ENCODE measurements at regions not wholly inside any gene's neighbourhood (a gene's known extent, or its start where the extent isn't known, plus 50 kb on each side); places are given as distances from the start of the nearest gene placed in this dataset.

DNA sequence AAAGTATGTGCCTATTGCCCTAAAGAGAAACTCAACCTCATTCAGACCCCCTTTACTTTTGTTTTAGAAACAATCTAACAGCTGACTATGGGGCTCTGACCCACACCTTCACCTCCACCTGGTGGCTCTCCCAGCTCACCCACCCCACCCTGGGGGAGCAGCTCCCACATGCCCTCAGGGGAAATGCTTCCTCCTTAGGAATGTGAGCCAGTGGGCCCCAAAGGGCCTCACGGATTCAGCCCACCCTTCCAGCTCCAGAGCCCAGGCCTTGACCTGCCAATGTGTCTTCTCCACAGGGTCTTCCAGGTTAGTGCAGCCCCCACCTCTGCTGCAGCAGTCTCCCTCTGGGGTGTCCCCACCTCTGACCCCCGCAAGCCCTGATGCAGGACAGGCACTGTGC lies 680.1 kb upstream of the RAB6C start:
- intact Hi-C loops (cut with micrococcal nuclease) (no loop called here), in situ Hi-C loops (cut with MboI) (no loop called here)
- H3K4me3 ChIP-seq, result no peak overlapping the region
- ChIA-PET CTCF (ENCODE audit: low intra/inter-chr PET ratio) (no interaction called here), POLR2A (no interaction called here)
- H3K36me3 ChIP-seq (ENCODE audit: control insufficient read depth, insufficient read depth, low read length), result no peaks in the 10 kb centered on the region
- no peaks in the 10 kb centered on the region for H3K79me2 ChIP-seq (ENCODE audit: control insufficient read depth, insufficient read depth, low read length)
- FAIRE-seq, result no peak
- no TSS peak for BruUV-seq (replicated peaks)
- no peak for ATAC-seq
- H3K9me3 ChIP-seq (replicated peaks; ENCODE audit: control insufficient read depth, insufficient read depth, low read depth, low read length), result no peaks in the 10 kb centered on the region
- H4K20me1 ChIP-seq (replicated peaks; ENCODE audit: control insufficient read depth, insufficient read depth, low read length), result no peaks in the 10 kb centered on the region
- peaks cover 0 to 5% of the 10 kb centered on the region in 2 experiments; a peak in 2 of 5 replicates for H3K27me3 ChIP-seq (ENCODE audit: control insufficient read depth in 2 of 2, insufficient read depth in 2 of 2, low read length in 2 of 2)
- TF ChIP-seq, protein P1, sequence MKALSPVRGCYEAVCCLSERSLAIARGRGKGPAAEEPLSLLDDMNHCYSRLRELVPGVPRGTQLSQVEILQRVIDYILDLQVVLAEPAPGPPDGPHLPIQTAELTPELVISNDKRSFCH (CRISPR knock-in tag; IDR thresholded peaks at IDR 0.05), result no peak
- TF ChIP-seq, protein P1 (tag; IDR thresholded peaks at IDR 0.05), result no peak
- TF ChIP-seq, protein P2, sequence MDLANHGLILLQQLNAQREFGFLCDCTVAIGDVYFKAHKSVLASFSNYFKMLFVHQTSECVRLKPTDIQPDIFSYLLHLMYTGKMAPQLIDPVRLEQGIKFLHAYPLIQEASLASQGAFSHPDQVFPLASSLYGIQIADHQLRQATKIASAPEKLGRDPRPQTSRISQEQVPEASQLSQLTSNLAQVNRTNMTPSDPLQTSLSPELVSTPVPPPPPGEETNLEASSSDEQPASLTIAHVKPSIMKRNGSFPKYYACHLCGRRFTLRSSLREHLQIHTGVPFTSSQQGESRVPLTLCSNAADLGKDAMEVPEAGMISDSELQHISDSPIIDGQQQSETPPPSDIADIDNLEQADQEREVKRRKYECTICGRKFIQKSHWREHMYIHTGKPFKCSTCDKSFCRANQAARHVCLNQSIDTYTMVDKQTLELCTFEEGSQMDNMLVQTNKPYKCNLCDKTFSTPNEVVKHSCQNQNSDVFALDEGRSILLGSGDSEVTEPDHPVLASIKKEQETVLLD (IDR thresholded peaks at IDR 0.05), result no peak
- TF ChIP-seq RBBP5 (IDR thresholded peaks at IDR 0.05; ENCODE audit: borderline replicate concordance, insufficient read depth, low read length, poor library complexity, severe bottlenecking) (no peak), HSF4 (CRISPR knock-in tag; IDR thresholded peaks at IDR 0.05; ENCODE audit: borderline replicate concordance) (no peak), HEY1 (CRISPR knock-in tag; IDR thresholded peaks at IDR 0.05; ENCODE audit: borderline replicate concordance) (no peak), SRSF7 (optimal IDR thresholded peaks at IDR 0.05; ENCODE audit: low read depth, low read length) (no peak)
- no peak overlapping the region for H2AFZ ChIP-seq (ENCODE audit: low read depth, low read length)
- H3K27ac ChIP-seq (ENCODE audit: extremely low read depth, low read depth, low read length), result no peak overlapping the region
- no peak overlapping the region for H3K4me2 ChIP-seq (ENCODE audit: insufficient read depth, low read length)
- DNase-seq (ENCODE audit: extremely low read depth in 1 of 4, low spot score in 3 of 4), result no peak
- WGBS (ENCODE audit: insufficient coverage, low coverage, missing lambda C conversion rate), result 0% methylated on average over 2 of the region's 2 CpGs
- no peak overlapping the region for H3K9ac ChIP-seq (ENCODE audit: insufficient read depth in 1 of 2, low read depth in 2 of 2, low read length in 2 of 2)
- no peaks in the 10 kb centered on the region for H3K4me1 ChIP-seq (replicated peaks in 1 of 2; ENCODE audit: control insufficient read depth in 2 of 2, insufficient read depth in 2 of 2, low read length in 2 of 2)
- H3K9me1 ChIP-seq (ENCODE audit: control insufficient read depth, insufficient read depth, low read length), result no peaks in the 10 kb centered on the region
